Keratinocyte (primary cell): ENCODE measurements at regions not wholly inside any gene's neighbourhood (a gene's known extent, or its start where the extent isn't known, plus 50 kb on each side); places are given as distances from the start of the nearest gene placed in this dataset.

Experiments
- DNase-seq: peaks from one replicate; pipeline ENCODE4 v3.0.0-alpha.2; 2011; ENCODE audit warnings: low read depth, missing footprints, low spot score
- FAIRE-seq: peaks from 2 replicates; lab custom pipeline; 2011; peaks lifted over from hg19 to GRCh38; lab: Jason Lieb, UNC
- H2AFZ ChIP-seq: 2 replicates; pipeline ENCODE4 v1.6.0; 2012; ENCODE audit warnings: low read length, control low read depth, inconsistent platforms; ENCODE audit not compliant: control insufficient read depth
- H3K27ac ChIP-seq: 2 replicates; pipeline ENCODE4 v1.5.1; 2011; ENCODE audit warnings: low read length; ENCODE audit not compliant: control insufficient read depth, insufficient read depth
- H3K27me3 ChIP-seq: 3 replicates; pipeline ENCODE4 v1.6.0; 2011; ENCODE audit warnings: low read length; ENCODE audit not compliant: control insufficient read depth, insufficient read depth; ENCODE audit errors: extremely low read depth
- H3K36me3 ChIP-seq, 2 experiments: 2 replicates in 1 of 2; 3 replicates in 1 of 2; pipeline ENCODE4 v1.5.1; 2011; ENCODE audit warnings: low read length in 2 of 2, mild to moderate bottlenecking in 1 of 2; ENCODE audit not compliant: control insufficient read depth in 2 of 2, insufficient read depth in 2 of 2; ENCODE audit errors: extremely low read depth in 1 of 2
- H3K4me1 ChIP-seq: 3 replicates; pipeline ENCODE4 v1.5.1; 2011; ENCODE audit warnings: low read length; ENCODE audit not compliant: control insufficient read depth, insufficient read depth; ENCODE audit errors: extremely low read depth
- H3K4me2 ChIP-seq: 3 replicates; pipeline ENCODE4 v1.6.0; 2011; ENCODE audit warnings: low read depth, low read length; ENCODE audit not compliant: control insufficient read depth, insufficient read depth; ENCODE audit errors: extremely low read depth
- H3K4me3 ChIP-seq, 3 experiments: fragments of 200-600 bp in 1 of 3; sonication (generic) in 1 of 3; 2 replicates in 2 of 3; 3 replicates in 1 of 3; pipeline ENCODE4 v1.5.1; 2011 to 2016; ENCODE audit warnings: low read length in 3 of 3, mild to moderate bottlenecking in 3 of 3, control low read depth in 2 of 3, inconsistent platforms in 1 of 3, low read depth in 1 of 3, mixed read lengths in 1 of 3, mixed run types in 1 of 3, moderate library complexity in 1 of 3; ENCODE audit not compliant: control insufficient read depth in 2 of 3, insufficient read depth in 2 of 3; ENCODE audit errors: extremely low read depth in 1 of 3
- H3K79me2 ChIP-seq: 2 replicates; pipeline ENCODE4 v1.6.0; 2012; ENCODE audit warnings: low read length; ENCODE audit not compliant: control insufficient read depth, insufficient read depth
- H3K9ac ChIP-seq: 3 replicates; pipeline ENCODE4 v1.6.0; 2011; ENCODE audit warnings: low read length; ENCODE audit not compliant: control insufficient read depth, insufficient read depth; ENCODE audit errors: extremely low read depth
- H3K9me1 ChIP-seq: 3 replicates; pipeline ENCODE4 v1.6.0; 2011; ENCODE audit warnings: low read length; ENCODE audit not compliant: control insufficient read depth, insufficient read depth; ENCODE audit errors: extremely low read depth
- H3K9me3 ChIP-seq: 2 replicates; pipeline ENCODE4 v1.5.1; 2012; ENCODE audit warnings: low read depth, low read length; ENCODE audit not compliant: control insufficient read depth
- H4K20me1 ChIP-seq: 3 replicates; pipeline ENCODE4 v1.6.0; 2011; ENCODE audit warnings: low read length; ENCODE audit not compliant: control insufficient read depth, insufficient read depth; ENCODE audit errors: extremely low read depth
- EZH2 ChIP-seq: IDR thresholded peaks from one replicate; pipeline ENCODE4 v1.6.1; 2012; ENCODE audit warnings: inconsistent platforms, mild to moderate bottlenecking, low read length, moderate library complexity
- dilution Hi-C: fragments of 300-500 bp; cut with MboI; formaldehyde crosslinking; loops from one replicate; pipeline ENCODE4 v1.7.0; 2020; ENCODE audit warnings: low sequenced_read_pairs; ENCODE audit not compliant: extremely low pct_ligation_motif_present
- TF ChIP-seq, protein P1 (sequence below), 3 experiments: IDR thresholded peaks in 1 of 3; conservative IDR thresholded peaks in 1 of 3; optimal IDR thresholded peaks in 1 of 3; 2 replicates in 2 of 3; 3 replicates in 1 of 3; pipeline versions ENCODE3 to v1.5.1; 2011; ENCODE audit warnings: low read length in 3 of 3, mild to moderate bottlenecking in 3 of 3, moderate library complexity in 2 of 3, control low read depth in 1 of 3, inconsistent platforms in 1 of 3; ENCODE audit not compliant: insufficient read depth in 2 of 3; ENCODE audit errors: extremely low read depth in 1 of 3

DNA sequence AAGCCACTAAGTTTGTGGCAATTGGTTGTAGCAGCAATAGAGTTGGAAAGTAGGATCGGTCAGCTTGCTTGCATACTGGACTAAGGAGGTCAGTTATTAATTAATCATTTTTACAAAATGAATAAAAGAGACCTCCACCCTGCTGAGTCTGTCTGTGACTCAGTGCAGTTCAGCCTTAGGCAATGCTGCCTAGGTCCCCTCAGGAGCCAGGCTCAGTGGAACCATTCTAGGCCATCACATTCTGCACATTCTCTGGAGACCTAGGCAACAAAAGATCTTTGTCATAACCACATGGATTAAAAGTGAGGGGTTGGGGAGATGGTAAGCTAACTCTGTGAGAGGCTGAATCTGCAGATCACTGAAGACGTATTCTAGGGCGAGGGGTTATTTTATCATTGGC lies 178.7 kb upstream of the CADM1 start:
- no peaks in the 10 kb centered on the region for H3K9me1 ChIP-seq
- H3K27me3 ChIP-seq = peaks cover 5% of the 10 kb centered on the region
- dilution Hi-C loops = no loop called here
- no peaks in the 10 kb centered on the region for H3K4me1 ChIP-seq
- no peaks in the 10 kb centered on the region for H3K79me2 ChIP-seq
- H3K36me3 ChIP-seq = no peaks in the 10 kb centered on the region
- no peak overlapping the region for H2AFZ ChIP-seq
- no peak for DNase-seq
- no peak overlapping the region for H3K4me2 ChIP-seq
- H3K4me3 ChIP-seq = no peak overlapping the region
- no peak for TF ChIP-seq EZH2
- TF ChIP-seq, protein P1, sequence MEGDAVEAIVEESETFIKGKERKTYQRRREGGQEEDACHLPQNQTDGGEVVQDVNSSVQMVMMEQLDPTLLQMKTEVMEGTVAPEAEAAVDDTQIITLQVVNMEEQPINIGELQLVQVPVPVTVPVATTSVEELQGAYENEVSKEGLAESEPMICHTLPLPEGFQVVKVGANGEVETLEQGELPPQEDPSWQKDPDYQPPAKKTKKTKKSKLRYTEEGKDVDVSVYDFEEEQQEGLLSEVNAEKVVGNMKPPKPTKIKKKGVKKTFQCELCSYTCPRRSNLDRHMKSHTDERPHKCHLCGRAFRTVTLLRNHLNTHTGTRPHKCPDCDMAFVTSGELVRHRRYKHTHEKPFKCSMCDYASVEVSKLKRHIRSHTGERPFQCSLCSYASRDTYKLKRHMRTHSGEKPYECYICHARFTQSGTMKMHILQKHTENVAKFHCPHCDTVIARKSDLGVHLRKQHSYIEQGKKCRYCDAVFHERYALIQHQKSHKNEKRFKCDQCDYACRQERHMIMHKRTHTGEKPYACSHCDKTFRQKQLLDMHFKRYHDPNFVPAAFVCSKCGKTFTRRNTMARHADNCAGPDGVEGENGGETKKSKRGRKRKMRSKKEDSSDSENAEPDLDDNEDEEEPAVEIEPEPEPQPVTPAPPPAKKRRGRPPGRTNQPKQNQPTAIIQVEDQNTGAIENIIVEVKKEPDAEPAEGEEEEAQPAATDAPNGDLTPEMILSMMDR (optimal IDR thresholded peaks at IDR 0.05 in 1 of 3, IDR thresholded peaks at IDR 0.05 in 1 of 3, conservative IDR thresholded peaks at IDR 0.05 in 1 of 3; ENCODE audit: extremely low read depth in 1 of 3, insufficient read depth in 2 of 3, low read length in 3 of 3) = no peak
- H4K20me1 ChIP-seq = no peaks in the 10 kb centered on the region
- no peak overlapping the region for H3K9ac ChIP-seq
- H3K27ac ChIP-seq = no peak overlapping the region
- no peaks in the 10 kb centered on the region for H3K9me3 ChIP-seq
- FAIRE-seq = no peak

DNA sequence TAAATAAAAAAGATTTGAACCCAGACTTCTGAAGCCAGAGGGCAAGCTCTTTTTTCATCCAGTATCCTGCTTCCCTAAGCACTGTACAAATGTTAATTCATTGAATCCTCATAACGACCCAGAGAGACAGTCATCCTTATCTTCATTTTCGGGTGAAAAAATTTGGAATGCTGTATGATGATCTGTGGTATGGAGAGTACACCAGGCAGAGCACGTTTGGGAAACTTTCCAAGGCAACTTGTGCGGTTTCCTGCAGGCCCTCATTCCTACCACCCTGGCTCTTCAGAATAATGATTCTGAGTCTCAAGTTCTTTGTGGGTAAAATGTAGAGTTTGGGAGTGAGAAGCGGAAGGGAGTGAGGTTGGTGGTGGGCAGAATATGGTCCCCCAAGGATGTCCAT lies 177.9 kb upstream of the CADM1 start:
- no peak for TF ChIP-seq EZH2
- TF ChIP-seq, protein P1 (optimal IDR thresholded peaks at IDR 0.05 in 1 of 3, IDR thresholded peaks at IDR 0.05 in 1 of 3, conservative IDR thresholded peaks at IDR 0.05 in 1 of 3; ENCODE audit: extremely low read depth in 1 of 3, insufficient read depth in 2 of 3, low read length in 3 of 3) = no peak
- no peaks in the 10 kb centered on the region for H4K20me1 ChIP-seq
- no peaks in the 10 kb centered on the region for H3K27me3 ChIP-seq
- no peak overlapping the region for H2AFZ ChIP-seq
- H3K27ac ChIP-seq = no peak overlapping the region
- no peaks in the 10 kb centered on the region for H3K9me3 ChIP-seq
- DNase-seq = no peak
- H3K4me2 ChIP-seq = no peak overlapping the region
- FAIRE-seq = no peak
- no peaks in the 10 kb centered on the region for H3K36me3 ChIP-seq
- H3K9ac ChIP-seq = no peak overlapping the region
- dilution Hi-C loops = no loop called here
- H3K4me1 ChIP-seq = peaks cover 3% of the 10 kb centered on the region
- no peaks in the 10 kb centered on the region for H3K9me1 ChIP-seq
- H3K4me3 ChIP-seq = no peak overlapping the region
- H3K79me2 ChIP-seq = no peaks in the 10 kb centered on the region
